NCI-H2029 (cell line): ENCODE measurements at regions not wholly inside any gene's neighbourhood (a gene's known extent, or its start where the extent isn't known, plus 50 kb on each side); places are given as distances from the start of the nearest gene placed in this dataset.
"Not testable (repeated sequence)": the region's sequence is repeated elsewhere in the genome, so short reads cannot be mapped to it uniquely, and the experiment has no call there.

Source experiments
- DNase-seq: peaks from one replicate; lab custom pipeline; 2025; lab: John Stamatoyannopoulos, UW

DNA sequence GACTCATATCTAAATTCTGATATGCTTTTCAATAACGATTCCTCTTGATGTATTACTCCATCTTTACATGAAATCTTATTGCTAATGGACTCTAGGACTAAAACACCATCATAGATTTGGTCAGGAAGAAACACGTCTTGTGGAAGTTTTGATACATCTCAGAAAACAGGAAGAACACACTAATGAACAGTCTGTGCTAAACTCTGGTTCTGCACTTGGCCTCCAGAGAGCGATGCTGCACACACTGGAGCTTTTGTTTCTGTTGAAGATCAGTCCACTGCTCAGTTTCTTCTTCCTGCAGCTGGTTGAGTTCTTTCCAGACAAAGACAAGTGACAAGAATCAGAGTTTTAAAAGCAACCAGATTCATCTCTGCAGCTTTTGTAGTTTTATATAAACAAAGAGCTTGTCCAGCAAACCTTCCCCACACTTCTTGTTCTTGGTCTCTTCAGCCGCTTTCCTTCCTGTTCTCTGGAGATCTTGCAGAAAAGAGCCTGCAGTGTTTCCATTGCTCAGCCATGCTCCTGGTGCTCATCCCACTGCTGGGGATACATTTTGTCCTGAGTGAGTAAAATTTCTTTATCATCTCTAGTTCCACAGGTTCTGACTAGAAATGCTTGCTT, 229.1 kb upstream of the OR4E1 start:
- no peak for DNase-seq

DNA sequence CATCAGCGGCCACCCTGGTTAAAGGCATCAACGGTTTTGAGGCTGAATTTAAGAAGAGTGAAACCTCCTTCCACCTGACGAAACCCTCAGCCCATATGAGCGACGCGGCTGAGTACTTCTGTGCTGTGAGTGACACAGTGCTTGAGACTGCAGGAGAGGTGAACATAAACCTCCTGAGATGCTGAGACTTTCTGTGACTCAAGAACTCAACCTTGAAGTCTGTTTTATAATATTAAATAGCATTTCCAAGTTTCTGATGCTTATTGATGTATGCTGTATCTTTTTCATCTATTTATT, 221.2 kb upstream of the OR4E1 start:
- not testable (repeated sequence) for DNase-seq

GRCh38 chr14:21894003-21894897, 220.6 kb upstream of the OR4E1 start:
- no peak for DNase-seq

- DNase-seq, result no peak
Observed at GRCh38 chr14:21891921-21892320, 218.3 kb upstream of the OR4E1 start.

DNA sequence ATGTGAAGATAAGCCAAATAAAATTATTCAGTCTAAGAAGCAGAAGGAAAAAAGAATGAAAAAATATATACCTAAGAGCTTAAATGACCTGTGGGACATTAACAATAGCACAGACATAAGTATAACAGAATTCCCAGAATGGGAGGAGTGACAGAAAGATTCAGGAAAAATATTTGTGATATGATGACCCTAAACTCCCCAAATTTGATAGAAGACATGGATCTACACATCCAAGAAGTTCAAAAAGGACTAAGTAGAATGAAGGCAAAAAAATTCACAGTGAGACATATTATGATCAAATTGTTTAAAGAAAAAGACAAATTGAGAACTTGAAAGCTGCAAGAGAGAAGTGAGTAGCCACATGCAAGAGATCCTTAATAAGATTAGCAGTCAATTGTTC, 211.4 kb upstream of the OR4E1 start:
- no peak for DNase-seq

- no peak for DNase-seq
Observed at GRCh38 chr14:21882226-21882625, 208.6 kb upstream of the OR4E1 start.

- no peak for DNase-seq
Observed at GRCh38 chr14:21880918-21881317, 207.3 kb upstream of the OR4E1 start.

- no peak for DNase-seq
Observed at GRCh38 chr14:21875791-21876190, 202.2 kb upstream of the OR4E1 start.

GRCh38 chr14:21874946-21875345, 201.3 kb upstream of the OR4E1 start:
- DNase-seq, result no peak

- DNase-seq, result no peak
Observed at GRCh38 chr14:21874167-21874566, 200.5 kb upstream of the OR4E1 start.

- DNase-seq, result no peak
Observed at GRCh38 chr14:21868442-21869046, 194.9 kb upstream of the OR4E1 start.

- DNase-seq, result no peak
Observed at GRCh38 chr14:21867541-21867940, 193.9 kb upstream of the OR4E1 start.

GRCh38 chr14:21866479-21866878, 192.9 kb upstream of the OR4E1 start:
- no peak for DNase-seq

GRCh38 chr14:21863289-21863688, 189.7 kb upstream of the OR4E1 start:
- DNase-seq, result no peak

DNA sequence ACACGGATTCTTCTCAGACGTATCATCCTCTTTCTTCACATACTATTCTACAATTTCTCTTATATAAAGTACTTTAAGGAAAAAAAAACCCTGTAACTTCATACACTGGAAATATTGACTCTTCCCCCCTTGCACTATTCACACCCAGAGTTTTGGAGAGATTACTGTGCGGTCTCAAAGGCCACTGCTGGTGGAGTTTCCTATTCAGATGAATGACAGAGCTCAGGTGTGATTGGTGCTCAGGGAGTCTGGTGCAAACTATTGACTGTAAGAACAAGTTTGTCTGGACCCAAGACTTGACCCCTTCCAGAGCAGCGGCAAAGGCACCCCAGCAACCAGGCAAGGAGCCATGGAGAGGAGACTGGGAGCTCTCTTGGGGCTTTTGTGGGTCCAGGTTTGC, 187.5 kb upstream of the OR4E1 start:
- no peak for DNase-seq

- DNase-seq, result no peak
Observed at GRCh38 chr14:21860172-21860571, 186.6 kb upstream of the OR4E1 start.

- DNase-seq, result no peak
Observed at GRCh38 chr14:21852775-21853174, 179.2 kb upstream of the OR4E1 start.

DNA sequence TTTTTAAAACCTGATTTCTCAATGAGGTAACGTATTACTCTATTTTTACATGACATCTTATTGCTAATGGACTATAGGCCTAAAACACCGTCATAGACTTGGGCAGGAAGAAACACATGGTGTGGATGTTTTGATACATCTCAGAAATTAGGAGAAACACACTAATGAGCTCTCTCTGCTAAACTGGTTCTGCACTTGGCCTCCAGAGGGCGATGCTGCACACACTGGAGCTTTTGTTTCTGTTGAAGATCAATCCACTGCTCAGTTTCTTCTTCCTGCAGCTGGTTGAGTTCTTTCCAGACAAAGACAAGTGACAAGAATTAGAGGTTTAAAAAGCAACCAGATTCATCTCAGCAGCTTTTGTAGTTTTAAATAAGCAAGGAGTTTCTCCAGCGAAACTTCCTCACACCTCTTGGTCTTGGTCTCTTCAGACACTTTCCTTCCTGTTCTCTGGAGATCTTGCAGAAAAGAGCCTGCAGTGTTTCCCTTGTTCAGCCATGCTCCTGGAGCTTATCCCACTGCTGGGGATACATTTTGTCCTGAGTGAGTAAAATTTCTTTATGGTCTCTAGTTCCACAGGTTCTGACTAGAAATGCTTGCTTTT, 178.5 kb upstream of the OR4E1 start:
- DNase-seq, result no peak

DNA sequence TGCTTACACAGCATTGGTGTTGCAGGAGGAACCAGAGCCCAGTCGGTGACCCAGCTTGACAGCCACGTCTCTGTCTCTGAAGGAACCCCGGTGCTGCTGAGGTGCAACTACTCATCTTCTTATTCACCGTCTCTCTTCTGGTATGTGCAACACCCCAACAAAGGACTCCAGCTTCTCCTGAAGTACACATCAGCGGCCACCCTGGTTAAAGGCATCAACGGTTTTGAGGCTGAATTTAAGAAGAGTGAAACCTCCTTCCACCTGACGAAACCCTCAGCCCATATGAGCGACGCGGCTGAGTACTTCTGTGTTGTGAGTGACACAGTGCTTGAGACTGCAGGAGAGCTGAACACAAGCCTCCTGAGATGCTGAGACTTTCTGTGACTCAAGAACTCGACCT, 173.3 kb upstream of the OR4E1 start:
- not testable (repeated sequence) for DNase-seq

DNA sequence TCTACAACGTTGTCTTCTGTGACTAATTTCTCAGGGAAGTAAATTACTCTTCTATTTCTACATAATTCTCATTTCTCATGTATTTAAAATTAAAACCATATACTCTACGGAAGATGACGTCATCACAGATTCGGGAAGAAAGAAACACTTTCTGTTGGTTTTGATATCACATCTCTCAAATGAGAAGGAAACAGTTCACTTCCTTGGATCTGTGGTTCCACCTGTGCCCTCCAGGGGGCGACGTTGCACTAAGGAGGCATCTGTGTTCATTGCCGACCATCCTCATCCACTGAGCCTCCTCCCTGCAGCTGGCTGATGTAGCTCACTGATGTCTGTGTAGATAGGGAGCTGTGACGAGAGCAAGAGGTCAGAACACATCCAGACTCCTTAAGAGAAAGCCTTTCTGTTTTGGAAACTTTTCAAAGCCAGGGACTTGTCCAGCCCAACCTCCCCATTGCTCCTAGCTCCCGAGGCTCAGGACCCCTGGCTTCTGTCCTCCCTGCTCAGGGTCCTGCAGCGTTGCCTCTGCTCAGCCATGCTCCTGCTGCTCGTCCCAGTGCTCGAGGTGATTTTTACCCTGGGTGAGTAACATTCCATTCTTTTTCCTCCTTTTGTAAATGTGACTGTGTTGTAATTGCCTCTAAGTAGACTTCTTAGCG, 172.7 kb upstream of the OR4E1 start:
- DNase-seq, result no peak

DNA sequence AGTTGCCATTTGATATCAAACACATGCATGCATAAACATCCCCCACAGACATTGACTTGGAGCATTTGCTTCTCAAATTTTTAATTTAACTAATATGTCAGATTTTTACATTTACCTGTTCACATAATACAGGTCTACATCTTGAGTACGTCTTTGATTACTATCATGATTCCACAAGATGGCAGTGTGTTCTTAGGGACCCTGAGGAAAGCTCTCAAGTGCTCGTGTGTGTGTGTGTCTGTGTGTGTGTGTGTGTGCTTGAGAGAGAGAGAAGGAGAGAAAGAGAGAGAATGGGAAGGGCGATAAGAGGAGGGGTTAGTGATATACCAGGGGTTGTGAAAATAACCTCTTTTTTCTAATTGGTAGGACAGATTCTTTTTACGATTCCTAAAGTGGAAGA, 167.1 kb upstream of the OR4E1 start:
- DNase-seq, result no peak

GRCh38 chr14:21833836-21834235, 160.2 kb upstream of the OR4E1 start:
- DNase-seq, result no peak
